GM23338 (cell line): ENCODE measurements at regions not wholly inside any gene's neighbourhood (a gene's known extent, or its start where the extent isn't known, plus 50 kb on each side); places are given as distances from the start of the nearest gene placed in this dataset.

Experiments used
- ATAC-seq: fragments of 200-7000 bp; cut with Tn5 transposase; 3 replicates; pipeline ENCODE4 v1.9.1; 2020
- DNase-seq: peaks from one replicate; pipeline ENCODE4 v3.0.0-alpha.2; 2015; ENCODE audit warnings: low spot score
- H2AFZ ChIP-seq: fragments of 200-600 bp; sonication (generic); 2 replicates; pipeline ENCODE4 v1.8.0; 2016; ENCODE audit warnings: antibody characterized with exemption, mild to moderate bottlenecking, moderate library complexity
- H3F3A ChIP-seq: fragments of 200-600 bp; sonication (generic); replicated peaks from 2 replicates; pipeline ENCODE4 v1.8.0; 2017; ENCODE audit warnings: antibody characterized with exemption, mixed run types, low read depth
- H3K27ac ChIP-seq: fragments of 200-600 bp; sonication (generic); 2 replicates; pipeline ENCODE4 v1.6.1; 2016; ENCODE audit warnings: low read depth
- H3K27me3 ChIP-seq: fragments of 200-600 bp; sonication (generic); 2 replicates; pipeline ENCODE4 v1.8.0; 2016; ENCODE audit warnings: mild to moderate bottlenecking, mixed run types, moderate library complexity; ENCODE audit not compliant: insufficient read depth
- H3K36me3 ChIP-seq: fragments of 200-600 bp; sonication (generic); 2 replicates; pipeline ENCODE4 v1.8.0; 2016; ENCODE audit warnings: mild to moderate bottlenecking; ENCODE audit not compliant: insufficient read depth
- H3K4me1 ChIP-seq: fragments of 200-600 bp; sonication (generic); 2 replicates; pipeline ENCODE4 v1.8.0; 2016; ENCODE audit warnings: mild to moderate bottlenecking, moderate library complexity; ENCODE audit not compliant: insufficient read depth
- H3K4me2 ChIP-seq: fragments of 200-600 bp; sonication (generic); 2 replicates; pipeline ENCODE4 v1.7.1; 2017; ENCODE audit warnings: mixed run types
- H3K4me3 ChIP-seq: fragments of 200-600 bp; sonication (generic); 2 replicates; pipeline ENCODE4 v1.6.1; 2016; ENCODE audit warnings: mixed run types
- H3K79me2 ChIP-seq: fragments of 200-600 bp; sonication (generic); replicated peaks from 2 replicates; pipeline ENCODE4 v1.8.0; 2017; ENCODE audit warnings: mild to moderate bottlenecking; ENCODE audit not compliant: insufficient read depth
- H3K9me2 ChIP-seq: fragments of 200-600 bp; sonication (generic); 2 replicates; pipeline ENCODE4 v1.8.0; 2017; ENCODE audit not compliant: insufficient read depth
- H4K20me1 ChIP-seq: fragments of 200-600 bp; sonication (generic); replicated peaks from 2 replicates; pipeline ENCODE4 v1.8.0; 2017; ENCODE audit warnings: mild to moderate bottlenecking; ENCODE audit not compliant: insufficient read depth
- H3K27ac Mint-ChIP-seq: 2 replicates; pipeline ENCODE4 v1.8.0; 2020; ENCODE audit warnings: inconsistent platforms, mild to moderate bottlenecking, moderate library complexity, mixed read lengths
- H3K27me3 Mint-ChIP-seq: 3 replicates; pipeline ENCODE4 v1.8.0; 2022; ENCODE audit warnings: low read depth, mild to moderate bottlenecking, moderate library complexity, mixed read lengths, inconsistent platforms; ENCODE audit not compliant: insufficient read depth, poor library complexity
- H3K36me3 Mint-ChIP-seq: 3 replicates; pipeline ENCODE4 v1.8.0; 2021; ENCODE audit warnings: low read depth, mild to moderate bottlenecking, inconsistent platforms, moderate library complexity, mixed read lengths
- H3K4me1 Mint-ChIP-seq: 3 replicates; pipeline ENCODE4 v1.8.0; 2020; ENCODE audit warnings: mild to moderate bottlenecking, inconsistent platforms, mixed read lengths
- H3K4me3 Mint-ChIP-seq: 3 replicates; pipeline ENCODE4 v1.8.0; 2021; ENCODE audit warnings: moderate library complexity, mild to moderate bottlenecking, inconsistent platforms, mixed read lengths
- H3K9me3 Mint-ChIP-seq: 3 replicates; pipeline ENCODE4 v1.8.0; 2020; ENCODE audit warnings: moderate library complexity, mild to moderate bottlenecking, inconsistent platforms, mixed read lengths
- EZH2phosphoT487 ChIP-seq: fragments of 200-600 bp; sonication (generic); IDR thresholded peaks from one replicate; pipeline ENCODE4 v1.8.1; 2018; ENCODE audit warnings: antibody characterized with exemption; ENCODE audit not compliant: unreplicated experiment
- ZNF331 ChIP-seq: fragments of 250-450 bp; sonication (Bioruptor Pico); IDR thresholded peaks from 2 replicates; pipeline ENCODE4 v1.5.0; 2020; ENCODE audit warnings: low read depth, mild to moderate bottlenecking, moderate library complexity
- ZNF462 ChIP-seq: fragments of 250-450 bp; sonication (Bioruptor Pico); IDR thresholded peaks from 2 replicates; pipeline ENCODE4 v1.5.0; 2020; ENCODE audit warnings: mild to moderate bottlenecking, moderate library complexity
- TF ChIP-seq, protein P1 (sequence below), 2 experiments: fragments of 200-600 bp in 1 of 2; sonication (generic) in 1 of 2; conservative IDR thresholded peaks; 2 replicates each; pipeline versions ENCODE4 v1.5.1 to v1.6.1; 2016 to 2017; ENCODE audit warnings: antibody characterized with exemption in 2 of 2, low read depth in 2 of 2, mild to moderate bottlenecking in 2 of 2, moderate library complexity in 1 of 2

GRCh38 chr20:48230216-48230615 is 444.9 kb upstream of the SULF2 start:
- Mint-ChIP-seq H3K4me1 (no peaks in the 10 kb centered on the region; the same call in 2 of the 3 replicates), H3K9me3 (peaks cover 20% of the 10 kb centered on the region), H3K27ac (no peak overlapping the region), H3K4me3 (no peak overlapping the region), H3K36me3 (peaks cover 4% of the 10 kb centered on the region; the same call in 1 of the 3 replicates), H3K27me3 (peaks cover 4% of the 10 kb centered on the region)
- ATAC-seq: no peak
- TF ChIP-seq ZNF331 (CRISPR knock-in tag): no peak
- Histone ChIP-seq H3K27me3 (no peaks in the 10 kb centered on the region), H4K20me1 (no peaks in the 10 kb centered on the region), H3K79me2 (no peaks in the 10 kb centered on the region), H2AFZ (no peak overlapping the region), H3K4me1 (no peaks in the 10 kb centered on the region), H3K9me2 (0 out of 2 replicates have a peak, but pooled peaks cover 5% of the 10 kb centered on the region), H3K36me3 (no peaks in the 10 kb centered on the region), H3K4me3 (no peak overlapping the region), H3F3A (no peaks in the 10 kb centered on the region), H3K27ac (no peak overlapping the region), H3K4me2 (no peak overlapping the region)
- DNase-seq: no peak

DNA sequence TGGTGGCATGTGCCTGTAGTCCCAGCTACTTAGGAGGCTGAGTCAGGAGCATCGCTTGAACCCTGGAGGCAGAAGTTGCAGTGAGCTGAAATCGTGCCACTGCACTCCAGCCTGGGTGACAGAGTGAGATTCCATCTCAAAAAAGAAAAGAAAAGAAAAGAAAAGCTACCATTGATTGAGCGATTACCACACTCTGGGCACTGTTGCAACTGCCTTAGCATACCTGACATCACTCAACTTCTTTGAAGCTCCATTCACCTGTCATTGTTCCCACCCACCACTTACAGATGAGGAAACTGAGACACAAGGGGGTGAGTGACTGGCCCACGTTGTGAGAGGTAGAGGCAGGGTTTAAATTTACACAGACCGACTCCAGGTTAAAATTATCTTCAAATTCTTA is 442.1 kb upstream of the SULF2 start:
- ATAC-seq: no peak
- Histone ChIP-seq H3K27me3 (no peaks in the 10 kb centered on the region), H2AFZ (no peak overlapping the region), H3K4me3 (no peak overlapping the region), H3K27ac (no peak overlapping the region), H3K36me3 (no peaks in the 10 kb centered on the region), H3K79me2 (no peaks in the 10 kb centered on the region), H3K4me1 (no peaks in the 10 kb centered on the region), H3F3A (no peaks in the 10 kb centered on the region), H3K4me2 (no peak overlapping the region), H3K9me2 (0 out of 2 replicates have a peak, but pooled peaks cover 4% of the 10 kb centered on the region), H4K20me1 (no peaks in the 10 kb centered on the region)
- Mint-ChIP-seq H3K4me1 (no peaks in the 10 kb centered on the region; the same call in 2 of the 3 replicates), H3K27ac (no peak overlapping the region), H3K36me3 (peaks cover 4% of the 10 kb centered on the region; the same call in 2 of the 3 replicates), H3K9me3 (peaks cover 15% of the 10 kb centered on the region), H3K4me3 (no peak overlapping the region), H3K27me3 (peaks cover 4% of the 10 kb centered on the region)
- no peak for TF ChIP-seq ZNF462 (CRISPR knock-in tag)
- TF ChIP-seq EZH2phosphoT487: no peak
- TF ChIP-seq, protein P1, sequence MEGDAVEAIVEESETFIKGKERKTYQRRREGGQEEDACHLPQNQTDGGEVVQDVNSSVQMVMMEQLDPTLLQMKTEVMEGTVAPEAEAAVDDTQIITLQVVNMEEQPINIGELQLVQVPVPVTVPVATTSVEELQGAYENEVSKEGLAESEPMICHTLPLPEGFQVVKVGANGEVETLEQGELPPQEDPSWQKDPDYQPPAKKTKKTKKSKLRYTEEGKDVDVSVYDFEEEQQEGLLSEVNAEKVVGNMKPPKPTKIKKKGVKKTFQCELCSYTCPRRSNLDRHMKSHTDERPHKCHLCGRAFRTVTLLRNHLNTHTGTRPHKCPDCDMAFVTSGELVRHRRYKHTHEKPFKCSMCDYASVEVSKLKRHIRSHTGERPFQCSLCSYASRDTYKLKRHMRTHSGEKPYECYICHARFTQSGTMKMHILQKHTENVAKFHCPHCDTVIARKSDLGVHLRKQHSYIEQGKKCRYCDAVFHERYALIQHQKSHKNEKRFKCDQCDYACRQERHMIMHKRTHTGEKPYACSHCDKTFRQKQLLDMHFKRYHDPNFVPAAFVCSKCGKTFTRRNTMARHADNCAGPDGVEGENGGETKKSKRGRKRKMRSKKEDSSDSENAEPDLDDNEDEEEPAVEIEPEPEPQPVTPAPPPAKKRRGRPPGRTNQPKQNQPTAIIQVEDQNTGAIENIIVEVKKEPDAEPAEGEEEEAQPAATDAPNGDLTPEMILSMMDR (conservative IDR thresholded peaks at IDR 0.05; ENCODE audit: low read depth in 2 of 2): no peak
- DNase-seq: no peak
